VCaP (cell line): ENCODE measurements at regions not wholly inside any gene's neighbourhood (a gene's known extent, or its start where the extent isn't known, plus 50 kb on each side); places are given as distances from the start of the nearest gene placed in this dataset.

Experiments
- H3K27ac ChIP-seq: fragments of 450-650 bp; 2 replicates; pipeline ENCODE4 v1.5.1; 2017
- TF ChIP-seq, protein P1 (sequence below): fragments of 450-650 bp; conservative IDR thresholded peaks from 2 replicates; pipeline ENCODE4 v1.5.1; 2017; ENCODE audit warnings: mild to moderate bottlenecking, moderate library complexity

DNA sequence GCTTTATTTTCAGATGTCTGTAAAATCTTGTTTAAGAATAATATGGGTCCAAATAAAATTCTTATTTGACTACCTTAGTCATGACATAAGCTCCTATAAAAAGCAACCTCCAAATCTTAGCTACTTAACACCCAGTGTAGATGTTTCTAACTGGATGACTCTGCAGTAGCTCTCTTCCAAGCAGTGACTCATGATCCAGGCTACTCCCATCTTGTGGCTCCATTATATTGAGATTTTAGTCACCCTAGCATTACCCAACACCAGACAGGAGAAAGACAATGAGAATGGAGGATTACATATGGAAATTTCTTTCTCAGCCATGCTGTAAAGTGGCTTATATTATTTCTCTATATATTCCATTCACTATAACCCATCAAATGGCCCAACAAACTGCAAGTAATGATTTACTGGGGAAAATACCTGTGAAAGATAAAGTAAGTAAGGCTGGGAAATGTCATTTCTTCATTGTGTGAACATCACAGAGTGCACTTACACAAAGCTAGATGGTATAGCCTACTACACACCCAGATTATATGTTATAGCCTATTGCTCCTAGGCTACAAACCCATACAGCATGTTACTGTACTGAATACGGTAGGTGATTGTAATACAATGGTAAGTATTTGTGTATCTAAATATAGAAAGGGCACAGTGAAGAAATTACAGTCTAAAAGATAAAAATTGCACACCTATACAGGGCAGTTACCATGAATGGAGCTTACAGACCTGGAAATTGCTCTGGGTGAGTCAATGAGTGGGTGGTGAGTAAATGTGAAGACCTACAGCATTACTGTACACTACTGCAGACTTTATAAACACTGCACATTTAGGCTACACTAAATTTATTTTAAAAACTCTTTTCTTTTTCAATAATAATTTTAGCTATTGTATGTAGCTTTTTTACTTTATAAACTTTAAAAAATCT, 163.2 kb downstream of the DYRK2 start:
- H3K27ac ChIP-seq = no peak overlapping the region
- TF ChIP-seq, protein P1, sequence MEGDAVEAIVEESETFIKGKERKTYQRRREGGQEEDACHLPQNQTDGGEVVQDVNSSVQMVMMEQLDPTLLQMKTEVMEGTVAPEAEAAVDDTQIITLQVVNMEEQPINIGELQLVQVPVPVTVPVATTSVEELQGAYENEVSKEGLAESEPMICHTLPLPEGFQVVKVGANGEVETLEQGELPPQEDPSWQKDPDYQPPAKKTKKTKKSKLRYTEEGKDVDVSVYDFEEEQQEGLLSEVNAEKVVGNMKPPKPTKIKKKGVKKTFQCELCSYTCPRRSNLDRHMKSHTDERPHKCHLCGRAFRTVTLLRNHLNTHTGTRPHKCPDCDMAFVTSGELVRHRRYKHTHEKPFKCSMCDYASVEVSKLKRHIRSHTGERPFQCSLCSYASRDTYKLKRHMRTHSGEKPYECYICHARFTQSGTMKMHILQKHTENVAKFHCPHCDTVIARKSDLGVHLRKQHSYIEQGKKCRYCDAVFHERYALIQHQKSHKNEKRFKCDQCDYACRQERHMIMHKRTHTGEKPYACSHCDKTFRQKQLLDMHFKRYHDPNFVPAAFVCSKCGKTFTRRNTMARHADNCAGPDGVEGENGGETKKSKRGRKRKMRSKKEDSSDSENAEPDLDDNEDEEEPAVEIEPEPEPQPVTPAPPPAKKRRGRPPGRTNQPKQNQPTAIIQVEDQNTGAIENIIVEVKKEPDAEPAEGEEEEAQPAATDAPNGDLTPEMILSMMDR = no peak

DNA sequence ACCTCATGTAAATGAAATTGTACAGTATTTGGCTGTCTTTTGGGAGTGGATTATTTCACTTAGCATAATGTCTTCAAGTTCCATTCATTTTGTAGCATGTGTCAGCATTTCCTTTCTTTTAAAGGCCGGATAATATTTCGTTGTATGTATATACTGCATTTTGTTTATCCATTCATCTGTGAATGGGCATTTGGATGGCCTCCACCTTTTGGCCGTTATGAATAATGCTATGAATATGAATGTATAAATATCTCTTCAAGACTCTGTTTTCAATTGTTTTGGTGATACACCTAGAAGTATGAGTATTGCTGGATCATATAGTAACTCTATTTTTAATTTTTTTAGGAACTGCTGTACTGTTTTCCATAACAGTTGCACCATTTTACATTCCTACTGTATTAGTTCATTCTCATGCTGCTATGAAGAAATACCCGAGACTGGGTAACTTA, 164.9 kb downstream of the DYRK2 start:
- TF ChIP-seq, protein P1 = no peak
- no peak overlapping the region for H3K27ac ChIP-seq

DNA sequence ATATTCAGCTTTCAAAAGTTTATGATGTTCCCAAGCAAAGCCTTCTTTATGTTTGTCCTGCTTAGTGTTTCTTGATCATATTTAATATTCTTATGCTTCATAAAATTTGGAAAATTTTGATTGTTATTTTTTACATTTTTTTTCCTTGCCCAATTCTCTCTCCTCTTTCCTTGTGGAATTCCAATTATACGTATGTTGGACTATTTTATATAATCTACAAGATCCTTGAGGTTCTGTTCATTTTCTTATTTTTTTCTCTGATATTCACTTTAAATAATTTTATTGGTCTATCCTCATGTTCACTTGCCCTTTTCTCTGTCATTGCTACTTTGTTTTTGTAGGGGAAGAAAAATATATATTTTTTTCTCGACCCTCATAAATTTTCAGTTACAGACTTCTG, 167.7 kb downstream of the DYRK2 start:
- TF ChIP-seq, protein P1 = no peak
- no peak overlapping the region for H3K27ac ChIP-seq

DNA sequence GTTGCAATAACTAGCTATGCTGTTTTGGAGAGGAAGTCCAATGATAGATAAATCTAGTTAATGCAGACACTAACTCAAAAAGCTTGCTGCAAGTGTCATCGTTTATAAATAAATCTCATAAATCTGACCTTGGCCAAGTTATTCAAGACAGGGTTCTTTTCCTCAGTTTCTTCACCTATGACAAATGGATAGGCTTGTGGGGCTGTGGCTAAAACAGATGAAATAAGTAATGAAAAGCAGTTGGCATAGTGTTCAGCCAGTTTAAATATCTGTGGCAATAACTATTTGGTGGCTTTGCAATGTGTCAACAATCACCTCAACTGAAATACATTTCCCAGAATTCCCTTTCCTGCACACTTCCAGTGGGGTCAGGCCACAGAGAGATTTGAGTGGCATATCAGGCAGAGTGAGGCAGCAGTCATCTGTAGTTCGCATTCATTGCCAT, 169.9 kb downstream of the DYRK2 start:
- TF ChIP-seq, protein P1 = no peak

DNA sequence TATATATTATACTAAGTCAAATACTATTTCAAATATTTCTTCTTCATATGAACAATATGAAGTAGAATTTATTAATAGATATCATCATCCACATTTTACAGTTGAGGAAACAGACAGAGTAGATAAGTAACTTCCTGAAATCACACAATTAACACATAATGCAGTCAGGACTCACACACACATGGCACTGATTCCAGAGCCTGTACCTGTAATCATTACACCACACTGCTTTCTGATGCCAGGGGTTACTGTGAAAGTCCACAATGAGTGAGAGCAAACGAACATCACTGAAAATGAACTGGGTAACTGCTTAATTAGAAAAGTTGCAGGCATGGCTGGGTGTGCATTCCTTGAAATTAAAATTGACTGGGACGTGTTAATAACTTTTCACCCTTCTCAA, 169.3 kb upstream of the IFNG-AS1 start:
- TF ChIP-seq, protein P1 = no peak
- no peak overlapping the region for H3K27ac ChIP-seq

More for the DNA sequence above, 169.9 kb downstream of the DYRK2 start:
- H3K27ac ChIP-seq = no peak overlapping the region

DNA sequence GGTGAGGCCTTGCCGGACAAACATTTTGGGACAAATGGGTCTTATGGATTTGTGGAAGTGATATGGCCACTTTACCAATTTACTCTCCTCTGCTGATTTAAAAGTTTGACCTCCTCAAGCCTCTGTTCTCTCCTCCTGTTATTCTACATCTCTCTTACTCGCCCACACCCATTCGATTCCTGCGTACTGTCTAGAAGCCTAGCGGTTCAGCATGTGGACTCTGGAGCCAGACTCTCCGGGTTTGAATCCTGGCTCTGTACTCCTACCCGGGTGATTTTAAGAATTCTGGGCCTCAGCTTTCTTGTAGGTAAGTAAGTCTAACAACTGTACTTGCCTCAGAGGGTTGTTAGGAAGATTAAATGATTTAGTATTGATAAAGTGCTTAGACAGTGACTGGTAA, 168.6 kb upstream of the IFNG-AS1 start:
- no peak overlapping the region for H3K27ac ChIP-seq
- TF ChIP-seq, protein P1 = no peak

DNA sequence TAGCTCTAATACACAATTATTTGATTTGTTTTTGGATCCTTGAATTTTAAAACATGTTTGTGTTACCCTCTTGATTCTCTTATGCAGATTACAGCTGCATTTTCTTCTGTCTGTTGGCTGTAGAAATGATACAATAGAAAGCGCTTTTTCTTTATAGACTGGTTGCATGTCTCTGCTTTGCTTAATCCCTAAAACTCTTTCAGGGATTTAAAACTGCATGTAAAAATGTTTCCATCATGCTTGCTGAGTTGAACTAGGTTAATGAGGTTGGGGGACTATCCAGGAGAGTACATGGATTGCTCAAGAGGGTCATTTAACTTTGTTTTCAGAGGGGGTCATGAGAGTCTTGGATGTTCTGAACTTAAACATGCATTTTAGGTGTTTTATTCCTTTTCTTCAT, 166.4 kb upstream of the IFNG-AS1 start:
- TF ChIP-seq, protein P1 = no peak
- no peak overlapping the region for H3K27ac ChIP-seq
